NB4 (cell line): ENCODE measurements at regions not wholly inside any gene's neighbourhood (a gene's known extent, or its start where the extent isn't known, plus 50 kb on each side); places are given as distances from the start of the nearest gene placed in this dataset.
A peak's percentile ranks its signal among the peaks of the same experiment; 100 is the strongest.
"Not testable (repeated sequence)": the region's sequence is repeated elsewhere in the genome, so short reads cannot be mapped to it uniquely, and the experiment has no call there.

Source experiments
- DNase-seq: peaks from one replicate; pipeline ENCODE4 v3.0.0; 2010; ENCODE audit warnings: low read depth
- H3K4me3 ChIP-seq: one replicate; pipeline ENCODE4 v1.5.1; 2011; ENCODE audit warnings: mild to moderate bottlenecking, low read depth, low read length, moderate library complexity

DNA sequence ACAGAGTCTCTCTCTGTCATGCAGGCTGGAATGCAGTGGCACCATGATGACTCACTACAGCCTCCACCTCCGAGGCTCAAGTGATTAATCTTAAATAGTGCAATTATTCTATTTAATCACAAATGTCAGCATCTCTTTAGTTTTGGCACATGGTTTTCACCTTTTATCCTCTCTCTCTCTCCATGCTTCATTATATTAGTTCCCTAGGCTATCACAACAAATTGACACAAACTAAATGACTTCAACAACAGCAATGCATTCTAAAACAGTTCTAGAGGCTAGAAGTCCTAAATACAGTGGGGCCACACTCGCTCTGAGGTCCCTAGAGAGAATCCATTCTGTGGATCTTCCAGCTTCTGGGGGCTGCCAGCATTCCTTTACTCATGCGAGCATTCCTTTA is 178.2 kb upstream of the ZNG1F start:
- DNase-seq, result not testable (repeated sequence)

DNA sequence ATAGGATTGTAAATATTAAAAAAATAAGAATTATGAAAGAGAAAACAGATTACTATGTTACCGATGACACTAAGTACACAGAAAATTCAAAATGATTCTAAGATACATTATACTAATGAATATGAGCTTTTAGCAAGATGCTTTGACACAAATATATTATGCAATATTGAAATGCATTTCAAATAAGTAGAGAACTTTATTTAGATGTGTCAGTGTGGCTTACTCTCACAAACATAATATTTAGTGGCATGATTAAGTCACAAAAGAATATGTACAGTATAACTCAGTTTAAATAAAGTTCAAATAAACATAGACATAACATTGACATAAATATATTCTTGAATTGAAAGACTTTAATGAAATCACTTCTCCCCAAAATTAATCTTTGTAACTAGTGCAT is 172.7 kb upstream of the ZNG1F start:
- not testable (repeated sequence) for H3K4me3 ChIP-seq

More for the DNA sequence above, 178.2 kb upstream of the ZNG1F start:
- H3K4me3 ChIP-seq, result not testable (repeated sequence)

DNA sequence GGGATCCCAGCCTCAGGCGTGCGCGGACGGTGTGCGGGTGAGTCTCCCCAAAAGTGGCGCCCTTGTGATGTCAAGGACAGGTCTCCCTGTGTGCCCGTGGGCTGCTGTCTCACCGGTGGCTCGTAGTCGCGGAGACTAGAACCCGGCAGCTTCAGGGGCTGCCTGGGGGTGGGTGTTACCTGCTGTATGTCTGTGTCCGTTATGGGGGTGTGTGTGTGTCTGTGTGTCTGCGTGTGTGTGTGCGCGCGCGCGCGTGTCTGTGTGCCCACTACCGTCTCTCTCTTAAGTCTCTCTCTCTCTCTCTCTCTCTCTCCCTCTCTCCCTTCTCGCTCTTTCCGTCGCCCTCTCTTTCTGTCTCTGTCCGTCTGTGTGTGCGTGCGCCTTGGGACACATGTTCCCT is 170.0 kb upstream of the ZNG1F start:
- peak; percentile 42 for DNase-seq

More for the DNA sequence above, 172.7 kb upstream of the ZNG1F start:
- DNase-seq, result not testable (repeated sequence)

DNA sequence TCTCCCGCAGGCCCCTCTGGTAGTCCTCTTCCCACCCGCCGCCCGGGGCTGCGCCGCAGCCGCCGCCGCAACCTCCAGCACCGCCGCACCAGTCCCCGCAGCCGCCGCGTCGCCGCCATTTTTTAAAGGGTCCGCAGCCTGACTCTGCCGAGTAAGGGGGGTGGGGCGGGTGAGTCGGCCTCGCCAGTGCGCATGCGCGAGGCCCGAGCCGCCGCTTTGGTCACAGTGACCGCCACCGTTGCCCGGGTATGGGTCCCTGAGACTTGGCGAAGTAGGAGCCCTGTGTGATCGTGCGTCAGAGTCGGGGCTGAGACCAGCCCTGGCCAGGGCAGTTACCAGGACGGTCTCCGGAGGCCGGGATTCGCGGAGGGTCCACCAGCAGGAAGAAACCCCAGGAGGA is 169.6 kb upstream of the ZNG1F start:
- peak; percentile 63 for DNase-seq

More for the DNA sequence above, 170.0 kb upstream of the ZNG1F start:
- peak overlapping the region; percentile 66 for H3K4me3 ChIP-seq

DNA sequence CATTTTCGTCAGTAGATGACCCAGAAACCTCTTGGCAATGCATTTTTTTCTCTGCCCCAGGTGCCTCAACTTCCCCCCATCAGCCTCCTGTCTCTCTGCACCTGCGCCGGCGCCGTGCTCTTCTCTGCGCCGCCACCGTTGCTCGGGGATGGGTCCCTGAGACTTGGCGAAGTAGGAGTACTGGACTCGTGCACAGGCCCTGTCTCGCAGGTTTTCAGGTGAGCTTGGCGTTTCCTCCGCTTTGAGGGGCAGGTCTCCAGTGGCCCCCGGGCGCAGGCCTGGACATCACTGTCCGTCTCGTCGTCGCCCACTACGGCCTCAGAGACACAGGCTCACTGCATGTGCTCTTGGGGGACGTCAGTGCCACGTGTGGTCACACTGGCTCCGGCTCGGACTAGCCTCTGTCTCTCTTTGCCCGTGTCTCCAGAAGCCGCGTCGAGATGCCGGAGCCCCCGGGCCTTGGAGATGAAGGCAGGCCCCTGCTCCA is 168.8 kb upstream of the ZNG1F start:
- not testable (repeated sequence) for H3K4me3 ChIP-seq

More for the DNA sequence above, 169.6 kb upstream of the ZNG1F start:
- peak overlapping the region; percentile 66 for H3K4me3 ChIP-seq

DNA sequence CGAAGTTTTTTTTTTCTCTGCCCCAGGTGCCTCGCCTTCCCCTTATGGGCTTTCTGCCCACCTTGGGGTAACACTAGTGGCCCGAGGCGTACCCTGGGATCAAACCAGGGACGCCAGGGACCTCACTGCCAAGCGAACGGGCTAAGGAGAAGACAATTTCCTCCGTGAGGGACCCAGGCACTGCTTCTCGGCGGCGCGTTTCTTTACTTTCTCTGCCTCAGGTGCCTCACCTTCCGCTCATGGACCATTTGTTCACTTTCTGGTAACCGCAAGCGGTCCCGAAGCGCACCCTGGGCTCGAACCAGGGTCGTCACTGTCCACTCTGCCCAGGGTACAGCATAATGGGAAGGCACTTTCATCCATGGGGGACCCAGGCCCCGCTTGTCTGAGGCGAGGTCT is 168.2 kb upstream of the ZNG1F start:
- H3K4me3 ChIP-seq, DNase-seq: not testable (repeated sequence)

More for the DNA sequence above, 168.8 kb upstream of the ZNG1F start:
- not testable (repeated sequence) for DNase-seq

DNA sequence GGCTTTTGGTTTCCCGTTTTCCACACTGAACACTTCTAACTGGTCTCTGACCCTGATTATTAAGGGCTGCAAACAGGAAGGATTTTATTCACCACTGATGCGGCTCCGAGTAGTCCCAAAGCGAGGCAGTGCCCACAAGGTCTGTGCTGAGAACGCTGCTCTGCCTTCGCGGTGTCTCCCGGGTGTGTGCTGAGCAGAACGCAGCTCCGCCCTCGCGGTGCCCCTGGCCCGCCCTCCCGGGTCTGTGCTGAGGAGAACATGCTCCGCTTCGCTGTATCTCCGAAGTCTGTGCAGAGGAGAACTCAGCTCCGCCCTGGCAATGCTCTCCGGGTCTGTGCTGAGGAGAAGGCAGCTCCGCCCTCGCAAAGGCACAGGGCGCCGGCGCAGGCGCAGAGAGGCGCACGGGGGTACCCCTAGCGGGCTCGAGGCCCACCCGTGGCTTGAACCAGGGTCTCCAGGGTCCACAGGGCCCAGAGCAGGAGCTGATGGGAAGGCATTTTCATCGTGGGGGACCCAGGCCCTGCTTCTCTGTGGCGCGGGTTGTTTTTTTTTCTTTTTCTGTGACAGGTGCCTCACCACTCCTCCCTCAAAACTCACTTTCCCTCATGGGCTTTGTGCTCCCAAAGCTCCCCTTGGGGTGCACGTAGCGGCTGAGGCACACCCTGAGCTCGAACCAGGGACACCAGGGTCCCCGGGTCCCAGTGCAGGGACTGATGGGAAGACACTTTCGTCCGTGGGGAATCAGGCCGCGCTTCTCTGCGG is 167.7 kb upstream of the ZNG1F start:
- H3K4me3 ChIP-seq, result not testable (repeated sequence)
- peak; percentile 74 for DNase-seq

DNA sequence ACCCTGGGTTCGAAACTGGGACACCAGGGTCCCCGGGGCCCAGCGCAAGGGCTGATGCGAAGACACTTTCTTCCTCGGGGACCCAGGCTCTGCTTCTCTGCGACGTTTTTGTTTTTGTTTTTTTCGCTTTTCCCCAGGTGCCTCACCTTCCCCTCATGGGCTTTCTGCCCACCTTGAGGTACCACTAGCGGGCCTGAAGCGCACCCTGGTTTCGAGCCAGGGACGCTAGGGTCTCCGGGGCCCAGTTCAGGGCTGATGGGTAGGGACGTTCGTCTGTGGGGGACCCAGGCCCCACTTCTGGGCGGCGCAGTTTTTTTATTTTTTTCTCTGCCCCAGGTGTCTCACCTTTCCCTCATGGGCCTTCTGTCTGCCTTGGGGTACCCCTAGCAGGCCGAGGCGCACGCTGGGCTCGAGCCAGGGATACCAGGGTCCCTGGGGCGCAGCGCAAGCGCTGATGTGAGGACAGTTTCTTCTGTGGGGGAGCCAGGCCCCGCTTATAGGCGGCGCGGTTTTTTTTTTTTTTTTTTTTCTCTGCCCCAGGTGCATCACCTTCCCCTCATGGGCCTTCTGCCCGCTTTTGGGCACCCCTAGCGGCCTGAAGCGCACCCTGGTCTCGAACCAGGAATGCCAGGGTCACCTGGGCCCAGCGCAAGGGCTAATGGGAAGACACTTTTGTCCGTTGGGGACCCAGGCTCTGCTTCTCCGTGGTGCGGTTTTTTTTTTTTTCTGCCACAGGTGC is 166.8 kb upstream of the ZNG1F start:
- not testable (repeated sequence) for H3K4me3 ChIP-seq, DNase-seq

DNA sequence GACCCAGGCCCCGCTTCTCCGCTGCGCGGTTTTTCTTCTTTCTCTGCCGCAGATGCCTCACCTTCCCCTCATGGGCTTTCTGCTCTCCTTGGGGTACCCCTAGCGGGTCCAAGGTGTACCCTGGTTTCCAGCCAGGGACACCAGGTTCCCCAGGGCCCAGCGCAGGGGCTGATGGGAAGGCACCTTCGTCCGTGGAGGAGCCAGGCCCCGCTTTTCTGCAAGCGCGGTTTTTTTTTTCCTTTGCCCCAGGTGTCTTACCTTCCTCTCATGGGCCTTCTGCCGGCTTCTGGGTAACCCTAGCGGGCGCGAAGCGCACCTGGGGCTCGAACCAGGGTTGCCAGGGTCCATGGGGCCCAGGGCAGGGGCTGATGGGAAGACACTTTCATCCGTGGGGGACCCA is 165.9 kb upstream of the ZNG1F start:
- not testable (repeated sequence) for H3K4me3 ChIP-seq, DNase-seq

DNA sequence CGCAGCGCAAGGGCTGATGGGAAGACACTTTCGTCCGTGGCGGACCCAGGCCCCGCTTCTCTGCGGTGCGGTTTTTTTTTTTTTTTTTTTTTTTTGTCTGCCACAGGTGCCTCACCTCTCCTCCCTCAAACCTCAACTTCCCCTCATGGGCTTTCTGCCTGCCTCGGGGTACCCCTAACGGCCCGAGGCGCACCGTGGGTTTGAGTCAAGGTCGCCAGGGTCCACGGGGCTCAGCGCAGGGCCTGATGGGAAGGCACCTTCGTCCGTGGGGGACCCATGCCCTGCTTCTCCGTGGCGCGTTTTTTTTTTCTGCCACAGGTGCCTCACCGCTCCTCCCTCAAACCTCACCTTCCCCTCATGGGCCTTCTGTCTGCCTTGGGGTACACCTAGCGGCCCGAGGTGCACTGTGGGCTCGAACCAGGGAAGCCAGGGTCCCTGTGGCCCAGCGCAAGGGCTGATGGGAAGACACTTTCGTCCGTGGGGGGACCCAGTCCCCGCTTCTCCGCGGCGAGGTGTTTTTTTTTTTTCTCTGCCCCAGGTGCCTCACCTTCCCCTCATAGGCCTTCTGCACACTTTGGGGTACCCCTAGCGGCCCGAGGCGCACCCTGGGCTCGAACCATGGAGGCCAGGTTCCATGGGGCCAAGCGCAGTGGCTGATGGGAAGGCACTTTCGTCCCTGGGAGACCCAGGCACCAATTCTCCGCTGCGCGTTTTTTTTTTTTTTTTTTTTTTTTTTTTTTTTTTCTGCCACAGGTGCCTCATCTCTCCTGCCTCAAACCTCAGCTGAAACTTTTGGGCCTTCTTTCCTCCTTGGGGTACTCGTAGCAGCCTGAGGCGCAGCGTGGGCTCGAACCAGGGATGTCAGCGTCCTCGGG is 165.2 kb upstream of the ZNG1F start:
- not testable (repeated sequence) for DNase-seq, H3K4me3 ChIP-seq

DNA sequence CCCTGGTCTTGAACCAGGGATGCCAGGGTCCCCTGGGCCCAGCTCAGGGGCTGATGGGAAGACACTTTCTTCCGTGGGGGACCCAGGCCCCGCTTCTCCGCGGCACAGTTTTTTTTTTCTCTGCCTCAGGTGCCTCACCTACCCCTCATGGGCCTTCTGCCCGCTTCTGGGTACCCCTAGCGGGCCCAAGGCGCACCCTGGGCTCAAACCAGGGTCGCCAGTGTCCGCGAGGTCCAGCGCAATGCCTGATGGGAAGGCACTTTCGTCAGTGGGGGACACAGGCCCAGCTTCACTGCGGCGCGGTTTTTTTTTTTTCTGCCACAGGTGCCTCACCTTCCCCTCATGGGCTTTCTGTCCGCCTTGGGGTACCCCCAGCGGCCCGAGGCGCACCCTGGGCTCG is 163.9 kb upstream of the ZNG1F start:
- not testable (repeated sequence) for DNase-seq, H3K4me3 ChIP-seq

DNA sequence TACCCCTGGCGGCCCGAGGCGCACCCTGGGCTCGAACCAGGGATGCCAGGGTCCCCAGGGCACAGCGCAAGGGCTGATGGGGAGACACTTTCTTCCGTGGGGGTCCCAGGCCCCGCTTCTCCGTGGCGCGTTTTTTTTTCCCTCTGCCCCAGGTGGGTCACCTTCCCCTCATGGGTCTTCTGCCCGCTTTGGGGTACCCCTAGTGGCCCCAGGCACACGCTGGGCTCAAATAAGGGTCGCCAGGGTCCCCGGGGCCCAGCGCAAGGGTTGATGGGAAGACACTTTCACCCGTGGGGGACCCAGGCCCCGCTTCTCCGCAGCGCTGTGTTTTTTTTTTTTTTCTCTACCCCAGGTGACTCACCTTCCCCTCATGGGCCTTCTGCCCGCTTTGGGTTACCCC is 163.3 kb upstream of the ZNG1F start:
- H3K4me3 ChIP-seq, DNase-seq: not testable (repeated sequence)

DNA sequence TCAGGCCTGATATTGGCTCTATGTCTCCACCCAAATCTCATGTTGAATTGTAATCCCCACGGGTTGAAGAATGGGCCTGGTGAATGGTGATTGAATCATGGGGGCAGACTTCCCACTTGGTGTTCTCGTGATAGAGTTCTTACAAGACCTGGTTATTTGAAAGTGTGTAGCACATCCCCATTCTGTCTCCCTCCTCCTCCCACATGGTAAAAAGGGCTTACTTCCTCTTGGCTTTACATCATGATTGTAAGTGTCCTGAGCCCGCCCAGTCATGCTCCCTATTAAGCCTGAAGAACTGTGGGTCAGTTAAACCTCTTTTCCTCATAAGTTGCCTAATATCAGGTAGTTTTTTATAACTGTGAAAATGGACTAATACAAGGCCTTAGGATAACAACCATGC is 158.8 kb upstream of the ZNG1F start:
- peak; percentile 28 for DNase-seq
- not testable (repeated sequence) for H3K4me3 ChIP-seq

DNA sequence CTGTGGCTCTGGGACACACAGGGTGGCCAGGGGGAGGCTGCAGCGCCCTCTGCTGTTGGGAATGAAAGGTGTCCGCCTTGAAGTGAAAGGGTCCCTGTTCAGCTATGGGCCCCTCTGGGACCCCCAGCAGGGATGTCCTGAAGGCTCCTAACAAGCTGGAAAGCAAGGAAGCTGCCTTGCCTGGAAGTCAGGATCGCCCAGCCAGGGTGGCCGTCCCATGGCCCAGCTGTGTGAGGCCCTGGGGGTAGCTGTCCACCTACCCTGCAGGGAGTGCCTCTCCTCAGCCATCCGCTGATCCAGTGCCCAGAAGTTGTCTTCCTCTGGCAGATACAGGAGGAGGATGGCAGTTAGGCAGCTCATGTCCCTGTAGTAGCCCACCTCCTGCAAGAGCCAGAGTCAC is 143.4 kb upstream of the ZNG1F start:
- DNase-seq, H3K4me3 ChIP-seq: not testable (repeated sequence)

DNA sequence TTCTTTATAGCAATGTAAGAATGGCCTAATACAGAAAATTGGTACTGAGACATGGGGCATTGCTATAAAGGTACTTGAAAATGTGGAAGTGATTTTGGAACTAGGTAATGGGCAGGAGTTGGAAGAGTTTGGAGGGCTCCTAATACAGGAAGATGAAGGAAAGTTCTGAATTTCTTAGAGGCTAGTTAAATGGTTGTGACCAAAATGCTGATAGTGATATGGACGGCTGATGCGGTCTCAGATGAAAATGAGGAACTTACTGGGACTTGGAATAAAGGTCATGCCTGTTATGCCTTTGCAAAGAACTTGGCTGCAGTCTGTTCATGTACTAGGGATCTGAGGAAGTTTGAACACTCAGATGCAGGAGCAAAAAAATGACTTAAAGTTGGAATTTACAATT is 132.2 kb upstream of the ZNG1F start:
- not testable (repeated sequence) for H3K4me3 ChIP-seq
- peak; percentile 2 for DNase-seq

DNA sequence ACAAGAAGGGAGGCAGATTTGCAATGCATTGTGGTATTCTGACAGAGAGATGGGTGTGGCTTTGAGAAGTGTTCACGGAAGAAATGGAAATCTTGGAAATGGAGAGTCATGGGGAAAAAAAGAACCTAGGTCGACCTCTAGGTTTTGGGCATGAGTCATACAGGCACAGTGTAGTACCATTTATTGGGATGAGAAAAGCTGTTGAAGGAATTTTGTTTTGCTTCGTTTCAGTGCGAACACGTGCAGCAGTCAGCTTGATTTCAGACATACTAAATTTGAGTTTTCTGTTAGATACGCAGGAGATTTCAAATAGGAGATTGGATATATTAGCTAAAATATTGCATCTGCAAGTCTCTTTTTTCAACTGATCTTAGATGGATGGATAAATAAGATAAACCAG is 119.8 kb upstream of the ZNG1F start:
- not testable (repeated sequence) for H3K4me3 ChIP-seq, DNase-seq

DNA sequence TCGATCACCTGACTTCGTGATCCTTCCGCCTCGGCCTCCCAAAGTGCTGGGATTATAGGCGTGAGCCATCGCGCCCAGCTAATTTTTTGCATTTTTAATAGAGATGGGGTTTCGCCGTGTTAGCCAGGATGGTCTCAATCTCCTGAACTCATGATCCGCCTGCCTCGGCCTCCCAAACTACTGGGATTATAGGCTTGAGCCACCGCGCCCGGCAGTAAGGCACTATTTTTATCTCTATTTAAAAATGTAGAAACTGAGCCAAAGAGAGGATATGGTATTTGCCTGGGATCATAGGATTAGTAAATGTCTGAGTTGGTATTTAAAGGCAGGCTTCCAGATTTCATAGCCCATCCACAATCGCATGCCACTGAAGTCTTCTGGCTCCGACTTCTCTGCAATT is 96.6 kb upstream of the ZNG1F start:
- DNase-seq, H3K4me3 ChIP-seq: not testable (repeated sequence)

DNA sequence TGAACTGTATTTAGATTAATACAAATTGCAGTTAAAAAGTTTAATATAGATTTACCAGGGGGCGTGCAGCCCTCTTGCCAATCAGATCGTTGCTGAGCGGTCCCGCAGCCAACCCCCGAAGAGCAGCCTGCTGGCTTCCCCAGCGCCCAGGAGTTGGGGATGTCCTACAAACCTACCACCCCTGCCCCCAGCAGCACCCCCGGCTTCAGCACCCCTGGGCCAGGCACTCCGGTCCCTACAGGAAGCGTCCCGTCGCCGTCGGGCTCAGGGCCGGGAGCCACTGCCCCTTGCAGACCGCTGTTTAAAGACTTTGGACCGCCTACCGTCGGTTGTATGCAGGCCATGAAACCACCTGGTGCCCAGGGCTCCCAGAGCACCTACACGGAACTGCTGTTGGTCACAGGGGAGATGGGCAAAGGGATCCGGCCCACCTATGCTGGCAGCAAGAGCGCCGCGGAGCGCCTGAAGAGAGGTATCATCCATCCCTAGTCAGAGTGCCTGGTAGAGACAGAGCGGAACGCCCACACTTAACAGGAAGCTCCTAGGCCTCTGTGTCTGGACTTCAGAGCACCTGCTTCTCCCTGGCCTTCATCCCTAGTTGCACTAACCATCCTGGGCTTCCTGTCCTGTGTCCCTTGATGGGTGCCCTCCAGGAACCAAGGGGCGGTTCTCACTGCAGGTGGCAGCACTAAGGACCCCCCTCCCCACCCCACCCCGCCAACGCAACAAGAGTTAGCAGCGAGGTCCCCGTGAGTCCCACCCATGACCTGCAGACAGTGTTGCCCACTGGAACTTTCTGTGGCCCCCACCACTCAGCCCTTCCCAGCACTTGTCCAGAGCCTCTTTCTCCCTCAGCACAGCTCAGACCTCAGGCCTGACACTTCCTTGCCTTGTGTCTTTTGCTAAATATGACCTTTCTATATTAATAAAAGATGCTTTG is 91.5 kb upstream of the ZNG1F start:
- DNase-seq, H3K4me3 ChIP-seq: not testable (repeated sequence)
